Epithelial cell of esophagus (primary cell): ENCODE measurements at regions not wholly inside any gene's neighbourhood (a gene's known extent, or its start where the extent isn't known, plus 50 kb on each side); places are given as distances from the start of the nearest gene placed in this dataset.

Source experiments
- DNase-seq: peaks from one replicate; pipeline ENCODE4 v3.0.0; 2010; ENCODE audit warnings: low read depth
- H3K4me3 ChIP-seq: 2 replicates; pipeline ENCODE4 v1.5.1; 2011; ENCODE audit warnings: mild to moderate bottlenecking, low read length, control low read depth
- CTCF ChIP-seq: IDR thresholded peaks from 2 replicates; pipeline ENCODE4 v1.5.1; 2011; ENCODE audit warnings: low read depth, mild to moderate bottlenecking, low read length, control low read depth, inconsistent platforms; ENCODE audit not compliant: insufficient read depth; ENCODE audit errors: missing control alignments

- DNase-seq = no peak
- no peak overlapping the region for H3K4me3 ChIP-seq
- TF ChIP-seq CTCF = no peak
These were observed 227.4 kb upstream of the GSE1 start for GRCh38 chr16:85385463-85386331.

GRCh38 chr16:85386467-85387170, 226.5 kb upstream of the GSE1 start:
- no peak overlapping the region for H3K4me3 ChIP-seq
- no peak for DNase-seq
- TF ChIP-seq CTCF = no peak

GRCh38 chr16:85387171-85387507, 226.0 kb upstream of the GSE1 start:
- DNase-seq = no peak
- H3K4me3 ChIP-seq = no peak overlapping the region
- no peak for TF ChIP-seq CTCF

- H3K4me3 ChIP-seq = no peak overlapping the region
- no peak for TF ChIP-seq CTCF
- DNase-seq = no peak
These were observed 225.3 kb upstream of the GSE1 start for GRCh38 chr16:85387731-85388295.

- TF ChIP-seq CTCF = no peak
- DNase-seq = no peak
- no peak overlapping the region for H3K4me3 ChIP-seq
These were observed 223.2 kb upstream of the GSE1 start for GRCh38 chr16:85389679-85390470.

GRCh38 chr16:85390511-85391174, 222.5 kb upstream of the GSE1 start:
- peak; percentile 93 for DNase-seq
- TF ChIP-seq CTCF = no peak
- H3K4me3 ChIP-seq = no peak overlapping the region
